ENCODE measurements at regions not wholly inside any gene's neighbourhood (a gene's known extent, or its start where the extent isn't known, plus 50 kb on each side); places are given as distances from the start of the nearest gene placed in this dataset.

GRCh38 chr18:40489301-40489700 lies 1465.7 kb upstream of the PIK3C3 start:
- TF ChIP-seq HDGF (IDR thresholded peaks at IDR 0.05; ENCODE audit: borderline replicate concordance): no peak
- no peak for TF ChIP-seq FOXK2 (IDR thresholded peaks at IDR 0.05)
- no peak for TF ChIP-seq L3MBTL2 (conservative IDR thresholded peaks at IDR 0.05)
- TF ChIP-seq ARNT (IDR thresholded peaks at IDR 0.05): no peak
- no peak for TF ChIP-seq SUZ12 (IDR thresholded peaks at IDR 0.05)
- TF ChIP-seq, protein P1, sequence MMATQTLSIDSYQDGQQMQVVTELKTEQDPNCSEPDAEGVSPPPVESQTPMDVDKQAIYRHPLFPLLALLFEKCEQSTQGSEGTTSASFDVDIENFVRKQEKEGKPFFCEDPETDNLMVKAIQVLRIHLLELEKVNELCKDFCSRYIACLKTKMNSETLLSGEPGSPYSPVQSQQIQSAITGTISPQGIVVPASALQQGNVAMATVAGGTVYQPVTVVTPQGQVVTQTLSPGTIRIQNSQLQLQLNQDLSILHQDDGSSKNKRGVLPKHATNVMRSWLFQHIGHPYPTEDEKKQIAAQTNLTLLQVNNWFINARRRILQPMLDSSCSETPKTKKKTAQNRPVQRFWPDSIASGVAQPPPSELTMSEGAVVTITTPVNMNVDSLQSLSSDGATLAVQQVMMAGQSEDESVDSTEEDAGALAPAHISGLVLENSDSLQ (IDR thresholded peaks at IDR 0.05): no peak
- no peak for TF ChIP-seq LEF1 (IDR thresholded peaks at IDR 0.05; ENCODE audit: borderline replicate concordance)
- no peak for TF ChIP-seq FOXM1 (IDR thresholded peaks at IDR 0.05; ENCODE audit: borderline replicate concordance)
- no peak for TF ChIP-seq FOXA1 (IDR thresholded peaks at IDR 0.05)
- no peak for TF ChIP-seq ELF4 (IDR thresholded peaks at IDR 0.05)
- no peak for TF ChIP-seq BHLHE40 (IDR thresholded peaks at IDR 0.05; ENCODE audit: borderline replicate concordance)
- TF ChIP-seq TARDBP (IDR thresholded peaks at IDR 0.05): no peak

All from HEK293T (cell line).